ENCODE measurements at regions not wholly inside any gene's neighbourhood (a gene's known extent, or its start where the extent isn't known, plus 50 kb on each side); places are given as distances from the start of the nearest gene placed in this dataset.

DNA sequence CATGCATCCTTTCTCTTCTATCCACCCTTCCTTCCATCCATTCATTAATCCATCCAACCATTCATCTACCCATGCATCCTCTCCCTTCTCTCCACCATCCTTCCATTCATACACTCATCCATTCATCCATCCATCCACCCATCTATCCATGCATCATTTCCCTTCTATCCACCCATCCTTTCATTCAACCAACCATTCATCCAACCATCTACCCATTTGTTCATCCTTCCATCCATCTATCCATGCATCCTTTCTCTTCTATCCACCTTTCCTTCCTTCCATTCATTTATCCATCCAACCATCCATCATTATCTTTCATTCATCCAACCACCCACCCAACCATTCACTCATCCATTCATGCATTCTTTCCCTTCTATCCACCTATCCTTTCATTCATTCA, 188.4 kb downstream of the NPHP4 start:
- peaks cover 5% of the 10 kb centered on the region; the same call in 1 of the 2 replicates for H3K36me3 Mint-ChIP-seq
- TF ChIP-seq USF1 (CRISPR knock-in tag; IDR thresholded peaks at IDR 0.05) (no peak), CBFB (CRISPR knock-in tag; IDR thresholded peaks at IDR 0.05; ENCODE audit: low read depth) (no peak), KAT7 (CRISPR knock-in tag; IDR thresholded peaks at IDR 0.05; ENCODE audit: borderline replicate concordance) (no peak), ATF3 (CRISPR knock-in tag; conservative IDR thresholded peaks at IDR 0.05) (no peak), EMX1 (CRISPR knock-in tag; IDR thresholded peaks at IDR 0.05) (no peak), JAZF1 (CRISPR knock-in tag; IDR thresholded peaks at IDR 0.05) (no peak), ZNF671 (CRISPR knock-in tag; IDR thresholded peaks at IDR 0.05) (no peak), SMAD3 (CRISPR knock-in tag; IDR thresholded peaks at IDR 0.05; ENCODE audit: borderline replicate concordance) (no peak), STAT6 (CRISPR knock-in tag; conservative IDR thresholded peaks at IDR 0.05; ENCODE audit: low read depth) (no peak), ZBTB21 (CRISPR knock-in tag; IDR thresholded peaks at IDR 0.05; ENCODE audit: borderline replicate concordance) (no peak)
- TF ChIP-seq, protein P1, sequence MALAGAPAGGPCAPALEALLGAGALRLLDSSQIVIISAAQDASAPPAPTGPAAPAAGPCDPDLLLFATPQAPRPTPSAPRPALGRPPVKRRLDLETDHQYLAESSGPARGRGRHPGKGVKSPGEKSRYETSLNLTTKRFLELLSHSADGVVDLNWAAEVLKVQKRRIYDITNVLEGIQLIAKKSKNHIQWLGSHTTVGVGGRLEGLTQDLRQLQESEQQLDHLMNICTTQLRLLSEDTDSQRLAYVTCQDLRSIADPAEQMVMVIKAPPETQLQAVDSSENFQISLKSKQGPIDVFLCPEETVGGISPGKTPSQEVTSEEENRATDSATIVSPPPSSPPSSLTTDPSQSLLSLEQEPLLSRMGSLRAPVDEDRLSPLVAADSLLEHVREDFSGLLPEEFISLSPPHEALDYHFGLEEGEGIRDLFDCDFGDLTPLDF (CRISPR knock-in tag; IDR thresholded peaks at IDR 0.05), result no peak
- DNase-seq (ENCODE audit: low spot score) (no peak), ATAC-seq (no peak)
- CTCF ChIA-PET, result no interaction called here
- peaks cover 8% of the 10 kb centered on the region for H3K9me3 Mint-ChIP-seq
- H3K27me3 Mint-ChIP-seq (ENCODE audit: low read depth), result peaks cover 4% of the 10 kb centered on the region; the same call in 1 of the 2 replicates
- no peaks in the 10 kb centered on the region for H3K4me1 Mint-ChIP-seq
- H3K4me3 Mint-ChIP-seq, result no peak overlapping the region
- no peak overlapping the region for H3K27ac Mint-ChIP-seq
- POLR2A ChIA-PET, result no interaction called here

GRCh38 chr1:5802606-5803005, 189.6 kb downstream of the NPHP4 start:
- CTCF ChIA-PET, result no interaction called here
- no peak for TF ChIP-seq CREM (CRISPR knock-in tag; IDR thresholded peaks at IDR 0.05)
- no peak for TF ChIP-seq ZNF396 (CRISPR knock-in tag; IDR thresholded peaks at IDR 0.05; ENCODE audit: borderline replicate concordance)
- no peak for TF ChIP-seq CDX4 (CRISPR knock-in tag; IDR thresholded peaks at IDR 0.05; ENCODE audit: borderline replicate concordance)
- no peak for TF ChIP-seq ELF4 (CRISPR knock-in tag; IDR thresholded peaks at IDR 0.05; ENCODE audit: low read depth)
- TF ChIP-seq GTF2I (CRISPR knock-in tag; conservative IDR thresholded peaks at IDR 0.05), result no peak

GRCh38 chr1:5798904-5799303, 193.3 kb downstream of the NPHP4 start:
- Mint-ChIP-seq H3K4me3 (no peak overlapping the region), H3K9me3 (peaks cover 12% of the 10 kb centered on the region), H3K27me3 (ENCODE audit: low read depth) (peaks cover 4% of the 10 kb centered on the region; the same call in 1 of the 2 replicates), H3K27ac (no peak overlapping the region), H3K36me3 (peaks cover 5% of the 10 kb centered on the region; the same call in 1 of the 2 replicates), H3K4me1 (peaks cover 5% of the 10 kb centered on the region)
- no peak for DNase-seq (ENCODE audit: low spot score)
- CTCF ChIA-PET, result interaction anchor here (1.1 kb wide), 1 partner anchor 47 kb away, joined by 3 read pairs; no protein-coding TSS in a partner anchor
- POLR2A ChIA-PET, result no interaction called here
- ATAC-seq, result no peak
- no peak for TF ChIP-seq SOX15 (CRISPR knock-in tag; IDR thresholded peaks at IDR 0.05)
- no peak for TF ChIP-seq OVOL2 (CRISPR knock-in tag; IDR thresholded peaks at IDR 0.05; ENCODE audit: borderline replicate concordance)
- TF ChIP-seq E2F5 (CRISPR knock-in tag; IDR thresholded peaks at IDR 0.05), result no peak
- TF ChIP-seq ELF4 (CRISPR knock-in tag; IDR thresholded peaks at IDR 0.05; ENCODE audit: low read depth), result no peak
- no peak for TF ChIP-seq ETV6 (CRISPR knock-in tag; IDR thresholded peaks at IDR 0.05)
- no peak for TF ChIP-seq CREB1 (CRISPR knock-in tag; IDR thresholded peaks at IDR 0.05)
- no peak for TF ChIP-seq AFF4 (CRISPR knock-in tag; IDR thresholded peaks at IDR 0.05; ENCODE audit: borderline replicate concordance)
- no peak for TF ChIP-seq PRRX2 (CRISPR knock-in tag; IDR thresholded peaks at IDR 0.05)
- TF ChIP-seq JAZF1 (CRISPR knock-in tag; IDR thresholded peaks at IDR 0.05), result no peak
- no peak for TF ChIP-seq ZNF396 (CRISPR knock-in tag; IDR thresholded peaks at IDR 0.05; ENCODE audit: borderline replicate concordance)

More at GRCh38 chr1:5802606-5803005, 189.6 kb downstream of the NPHP4 start:
- ATAC-seq (no peak), DNase-seq (ENCODE audit: low spot score) (no peak)
- Mint-ChIP-seq H3K27me3 (ENCODE audit: low read depth) (peaks cover 4% of the 10 kb centered on the region; the same call in 1 of the 2 replicates), H3K4me1 (peaks cover 5% of the 10 kb centered on the region), H3K9me3 (peaks cover 10% of the 10 kb centered on the region), H3K36me3 (peaks cover 5% of the 10 kb centered on the region; the same call in 1 of the 2 replicates), H3K27ac (no peak overlapping the region), H3K4me3 (no peak overlapping the region)
- POLR2A ChIA-PET, result no interaction called here

Data from WTC11 (cell line).